Peyer's patch (tissue), 4 donors: ENCODE measurements at regions not wholly inside any gene's neighbourhood (a gene's known extent, or its start where the extent isn't known, plus 50 kb on each side); places are given as distances from the start of the nearest gene placed in this dataset.

Experiments
- POLR2A ChIP-seq, 2 donors: fragments of 450-650 bp; IDR thresholded peaks; one replicate each; pipeline ENCODE4 v1.5.1; 2017; ENCODE audit warnings: antibody characterized with exemption in 2 of 2, mild to moderate bottlenecking in 2 of 2, moderate library complexity in 2 of 2
- TF ChIP-seq, protein P1 (sequence below), 6 experiments: fragments of 450-650 bp in 4 of 6; fragments of 200-600 bp in 2 of 6; sonication (generic) in 1 of 6; IDR thresholded peaks; one replicate each; pipeline ENCODE4 v1.5.1; 2017 to 2019; ENCODE audit warnings: antibody characterized with exemption in 6 of 6, mild to moderate bottlenecking in 3 of 6, moderate library complexity in 1 of 6

DNA sequence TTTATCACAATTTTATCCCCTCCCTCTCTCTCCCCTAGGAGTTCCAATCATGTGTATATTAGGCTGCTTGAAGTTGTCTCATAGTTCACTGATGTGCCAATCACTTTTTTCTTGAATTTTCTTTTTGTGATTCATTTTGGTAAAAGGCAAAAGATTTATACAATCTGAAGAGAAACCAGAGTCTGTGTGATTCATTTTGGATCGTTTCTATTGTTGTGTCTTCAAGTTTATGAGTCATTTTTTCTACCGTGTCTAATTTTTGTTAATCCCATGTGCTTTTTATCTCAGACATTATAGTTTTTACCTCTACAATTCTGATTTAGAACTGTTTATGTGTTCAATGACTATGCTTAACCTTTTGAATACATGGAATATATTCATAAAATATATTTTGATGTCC is 483.9 kb upstream of the AUTS2 start:
- TF ChIP-seq, protein P1, sequence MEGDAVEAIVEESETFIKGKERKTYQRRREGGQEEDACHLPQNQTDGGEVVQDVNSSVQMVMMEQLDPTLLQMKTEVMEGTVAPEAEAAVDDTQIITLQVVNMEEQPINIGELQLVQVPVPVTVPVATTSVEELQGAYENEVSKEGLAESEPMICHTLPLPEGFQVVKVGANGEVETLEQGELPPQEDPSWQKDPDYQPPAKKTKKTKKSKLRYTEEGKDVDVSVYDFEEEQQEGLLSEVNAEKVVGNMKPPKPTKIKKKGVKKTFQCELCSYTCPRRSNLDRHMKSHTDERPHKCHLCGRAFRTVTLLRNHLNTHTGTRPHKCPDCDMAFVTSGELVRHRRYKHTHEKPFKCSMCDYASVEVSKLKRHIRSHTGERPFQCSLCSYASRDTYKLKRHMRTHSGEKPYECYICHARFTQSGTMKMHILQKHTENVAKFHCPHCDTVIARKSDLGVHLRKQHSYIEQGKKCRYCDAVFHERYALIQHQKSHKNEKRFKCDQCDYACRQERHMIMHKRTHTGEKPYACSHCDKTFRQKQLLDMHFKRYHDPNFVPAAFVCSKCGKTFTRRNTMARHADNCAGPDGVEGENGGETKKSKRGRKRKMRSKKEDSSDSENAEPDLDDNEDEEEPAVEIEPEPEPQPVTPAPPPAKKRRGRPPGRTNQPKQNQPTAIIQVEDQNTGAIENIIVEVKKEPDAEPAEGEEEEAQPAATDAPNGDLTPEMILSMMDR (IDR thresholded peaks at IDR 0.05), result no peak
- no peak for TF ChIP-seq POLR2A (IDR thresholded peaks at IDR 0.05)
